Activated CD8-positive, alpha-beta T cell treated with anti-CD3 and anti-CD28 coated beads, Interleukin-2, amount 10 ng/mL, durations not matched to agents 7 days and 5 days (primary cell): ENCODE measurements at regions not wholly inside any gene's neighbourhood (a gene's known extent, or its start where the extent isn't known, plus 50 kb on each side); places are given as distances from the start of the nearest gene placed in this dataset.

Experiments
- ATAC-seq: fragments of 150-1000 bp; cut with Tn5 transposase; one replicate; pipeline ENCODE4 v1.10.0; 2021; ENCODE audit warnings: moderate library complexity
- CTCF ChIA-PET: fragments of 350-600 bp; sonication (Branson Sonifier 250); formaldehyde crosslinking; loops from one replicate; lab custom pipeline; 2021; ENCODE audit warnings: antibody characterized with exemption; lab: Charles Lee
- POLR2A ChIA-PET: fragments of 350-600 bp; sonication (Branson Sonifier 250); formaldehyde crosslinking; loops from one replicate; lab custom pipeline; 2021; ENCODE audit warnings: antibody characterized with exemption; lab: Charles Lee
- DNase-seq: peaks from one replicate; pipeline ENCODE4 v3.0.0-alpha.2; 2020
- H3K27ac Mint-ChIP-seq: one replicate; pipeline ENCODE4 v1.8.0; 2021; ENCODE audit warnings: mild to moderate bottlenecking, mixed read lengths
- H3K27me3 Mint-ChIP-seq: one replicate; pipeline ENCODE4 v1.8.0; 2021; ENCODE audit warnings: low read depth, mixed read lengths
- H3K36me3 Mint-ChIP-seq: one replicate; pipeline ENCODE4 v1.8.0; 2021; ENCODE audit warnings: low read depth, mixed read lengths
- H3K4me1 Mint-ChIP-seq: one replicate; pipeline ENCODE4 v1.8.0; 2021; ENCODE audit warnings: low read depth, mixed read lengths
- H3K4me3 Mint-ChIP-seq: one replicate; pipeline ENCODE4 v1.8.0; 2021; ENCODE audit warnings: mild to moderate bottlenecking, mixed read lengths
- H3K9me3 Mint-ChIP-seq: one replicate; pipeline ENCODE4 v1.8.0; 2022; ENCODE audit warnings: mixed read lengths; ENCODE audit not compliant: insufficient read depth

- no peak for ATAC-seq
- CTCF ChIA-PET, result no interaction called here
- Mint-ChIP-seq H3K4me1 (peaks cover 4% of the 10 kb centered on the region), H3K27me3 (peaks cover 12% of the 10 kb centered on the region), H3K9me3 (no peaks in the 10 kb centered on the region), H3K27ac (no peak overlapping the region), H3K36me3 (no peaks in the 10 kb centered on the region), H3K4me3 (no peak overlapping the region)
- POLR2A ChIA-PET, result no interaction called here
- DNase-seq, result no peak
Observed at GRCh38 chr10:131450216-131450765, 138.8 kb upstream of the TCERG1L start.

- CTCF ChIA-PET, result no interaction called here
- Mint-ChIP-seq H3K27ac (no peak overlapping the region), H3K4me1 (peaks cover 4% of the 10 kb centered on the region), H3K27me3 (peaks cover 12% of the 10 kb centered on the region), H3K36me3 (no peaks in the 10 kb centered on the region), H3K9me3 (no peaks in the 10 kb centered on the region), H3K4me3 (no peak overlapping the region)
- POLR2A ChIA-PET, result no interaction called here
- ATAC-seq, result no peak
- no peak for DNase-seq
Observed at GRCh38 chr10:131451407-131452015, 140.0 kb upstream of the TCERG1L start.

GRCh38 chr10:131452926-131453720, 141.6 kb upstream of the TCERG1L start:
- DNase-seq, result no peak
- Mint-ChIP-seq H3K36me3 (no peaks in the 10 kb centered on the region), H3K27me3 (peaks cover 12% of the 10 kb centered on the region), H3K4me3 (no peak overlapping the region), H3K9me3 (no peaks in the 10 kb centered on the region), H3K27ac (no peak overlapping the region), H3K4me1 (peaks cover 4% of the 10 kb centered on the region)
- CTCF ChIA-PET, result interaction anchor here (0.6 to 1.9 kb wide), 4 partner anchors 13 to 1330 kb away, joined by 3 to 6 read pairs (median 3); no protein-coding TSS in a partner anchor
- ATAC-seq, result no peak
- POLR2A ChIA-PET, result no interaction called here

GRCh38 chr10:131453721-131454634, 142.5 kb upstream of the TCERG1L start:
- no peak overlapping the region for H3K27ac Mint-ChIP-seq
- H3K27me3 Mint-ChIP-seq, result peaks cover 12% of the 10 kb centered on the region
- peaks cover 4% of the 10 kb centered on the region for H3K4me1 Mint-ChIP-seq
- ATAC-seq (no peak), DNase-seq (peak; percentile 76)
- no peaks in the 10 kb centered on the region for H3K36me3 Mint-ChIP-seq
- POLR2A ChIA-PET, result no interaction called here
- H3K4me3 Mint-ChIP-seq, result no peak overlapping the region
- CTCF ChIA-PET, result interaction anchor here (0.5 to 1.9 kb wide), 5 partner anchors 12 to 1329 kb away, joined by 3 to 6 read pairs (median 3); no protein-coding TSS in a partner anchor
- H3K9me3 Mint-ChIP-seq, result no peaks in the 10 kb centered on the region

GRCh38 chr10:131456411-131456810, 144.9 kb upstream of the TCERG1L start:
- peaks cover 12% of the 10 kb centered on the region for H3K27me3 Mint-ChIP-seq
- no peak overlapping the region for H3K27ac Mint-ChIP-seq
- H3K4me1 Mint-ChIP-seq, result peaks cover 4% of the 10 kb centered on the region
- ATAC-seq, result no peak
- CTCF ChIA-PET, result no interaction called here
- H3K4me3 Mint-ChIP-seq, result no peak overlapping the region
- H3K9me3 Mint-ChIP-seq, result no peaks in the 10 kb centered on the region
- no peak for DNase-seq
- H3K36me3 Mint-ChIP-seq, result no peaks in the 10 kb centered on the region
- POLR2A ChIA-PET, result no interaction called here

- ATAC-seq (no peak), DNase-seq (no peak)
- H3K4me3 Mint-ChIP-seq, result no peak overlapping the region
- no peaks in the 10 kb centered on the region for H3K4me1 Mint-ChIP-seq
- no peaks in the 10 kb centered on the region for H3K27me3 Mint-ChIP-seq
- ChIA-PET CTCF (no interaction called here), POLR2A (no interaction called here)
- H3K9me3 Mint-ChIP-seq, result no peaks in the 10 kb centered on the region
- no peaks in the 10 kb centered on the region for H3K36me3 Mint-ChIP-seq
- no peak overlapping the region for H3K27ac Mint-ChIP-seq
Observed at GRCh38 chr10:131461093-131461492, 149.6 kb upstream of the TCERG1L start.

GRCh38 chr10:131464789-131465188, 153.3 kb upstream of the TCERG1L start:
- ATAC-seq (no peak), DNase-seq (no peak)
- no peaks in the 10 kb centered on the region for H3K27me3 Mint-ChIP-seq
- H3K9me3 Mint-ChIP-seq, result no peaks in the 10 kb centered on the region
- no peaks in the 10 kb centered on the region for H3K4me1 Mint-ChIP-seq
- no peak overlapping the region for H3K4me3 Mint-ChIP-seq
- ChIA-PET POLR2A (no interaction called here), CTCF (interaction anchor here (2.6 kb wide), 1 partner anchor 11 kb away, joined by 6 read pairs; no protein-coding TSS in a partner anchor)
- H3K36me3 Mint-ChIP-seq, result no peaks in the 10 kb centered on the region
- H3K27ac Mint-ChIP-seq, result no peak overlapping the region

DNA sequence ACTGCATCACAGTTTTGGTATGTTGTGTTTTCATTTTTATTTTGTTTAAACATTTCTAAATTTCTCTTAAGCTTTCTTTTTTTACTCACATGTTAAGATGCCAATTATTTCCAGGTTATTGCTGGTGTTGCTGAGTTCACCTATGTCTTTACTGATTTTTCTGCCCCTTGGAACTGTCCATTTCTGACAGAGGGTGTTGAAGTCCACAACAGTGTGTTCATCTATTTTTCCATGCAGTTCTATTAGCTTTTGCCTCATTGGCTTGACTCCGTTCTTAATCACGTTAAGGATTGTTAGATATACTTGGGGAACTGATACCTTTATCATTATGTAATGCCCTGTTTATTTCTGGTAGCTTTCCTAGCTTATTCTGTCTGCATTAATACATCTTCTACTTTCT, 158.0 kb upstream of the TCERG1L start:
- H3K36me3 Mint-ChIP-seq, result no peaks in the 10 kb centered on the region
- DNase-seq (no peak), ATAC-seq (no peak)
- no peaks in the 10 kb centered on the region for H3K27me3 Mint-ChIP-seq
- no peak overlapping the region for H3K27ac Mint-ChIP-seq
- ChIA-PET CTCF (no interaction called here), POLR2A (no interaction called here)
- no peak overlapping the region for H3K4me3 Mint-ChIP-seq
- no peaks in the 10 kb centered on the region for H3K9me3 Mint-ChIP-seq
- H3K4me1 Mint-ChIP-seq, result no peaks in the 10 kb centered on the region

- DNase-seq (no peak), ATAC-seq (no peak)
- ChIA-PET POLR2A (no interaction called here), CTCF (no interaction called here)
- Mint-ChIP-seq H3K9me3 (no peaks in the 10 kb centered on the region), H3K4me1 (no peaks in the 10 kb centered on the region), H3K27ac (no peak overlapping the region), H3K27me3 (no peaks in the 10 kb centered on the region), H3K36me3 (no peaks in the 10 kb centered on the region), H3K4me3 (no peak overlapping the region)
Observed at GRCh38 chr10:131473645-131474044, 162.1 kb upstream of the TCERG1L start.

GRCh38 chr10:131474416-131474815, 162.9 kb upstream of the TCERG1L start:
- no peaks in the 10 kb centered on the region for H3K36me3 Mint-ChIP-seq
- no peak overlapping the region for H3K27ac Mint-ChIP-seq
- ChIA-PET POLR2A (no interaction called here), CTCF (no interaction called here)
- no peaks in the 10 kb centered on the region for H3K9me3 Mint-ChIP-seq
- DNase-seq, result no peak
- ATAC-seq, result no peak
- no peak overlapping the region for H3K4me3 Mint-ChIP-seq
- H3K27me3 Mint-ChIP-seq, result no peaks in the 10 kb centered on the region
- H3K4me1 Mint-ChIP-seq, result no peaks in the 10 kb centered on the region

- DNase-seq, result no peak
Observed at GRCh38 chr10:131475043-131475442, 163.5 kb upstream of the TCERG1L start.

More at GRCh38 chr10:131475043-131475442, 163.5 kb upstream of the TCERG1L start:
- no peaks in the 10 kb centered on the region for H3K9me3 Mint-ChIP-seq
- no peak overlapping the region for H3K4me3 Mint-ChIP-seq
- POLR2A ChIA-PET, result no interaction called here
- no peak for ATAC-seq
- H3K27ac Mint-ChIP-seq, result no peak overlapping the region
- H3K36me3 Mint-ChIP-seq, result no peaks in the 10 kb centered on the region
- no peaks in the 10 kb centered on the region for H3K27me3 Mint-ChIP-seq
- CTCF ChIA-PET, result no interaction called here
- H3K4me1 Mint-ChIP-seq, result no peaks in the 10 kb centered on the region
